ENCODE measurements at regions not wholly inside any gene's neighbourhood (a gene's known extent, or its start where the extent isn't known, plus 50 kb on each side); places are given as distances from the start of the nearest gene placed in this dataset.

GRCh38 chr14:50022661-50023060, 93.7 kb downstream of the VCPKMT start:
- no peak for TF ChIP-seq CTCF (IDR thresholded peaks at IDR 0.05)
- TF ChIP-seq EZH2 (IDR thresholded peaks at IDR 0.05), result no peak
- no peak for TF ChIP-seq EZH2phosphoT487 (IDR thresholded peaks at IDR 0.05)
